ENCODE measurements at regions not wholly inside any gene's neighbourhood (a gene's known extent, or its start where the extent isn't known, plus 50 kb on each side); places are given as distances from the start of the nearest gene placed in this dataset.

GRCh38 chr2:211126256-211126655 is 569.9 kb downstream of the CPS1 start:
- TF ChIP-seq, protein P1, sequence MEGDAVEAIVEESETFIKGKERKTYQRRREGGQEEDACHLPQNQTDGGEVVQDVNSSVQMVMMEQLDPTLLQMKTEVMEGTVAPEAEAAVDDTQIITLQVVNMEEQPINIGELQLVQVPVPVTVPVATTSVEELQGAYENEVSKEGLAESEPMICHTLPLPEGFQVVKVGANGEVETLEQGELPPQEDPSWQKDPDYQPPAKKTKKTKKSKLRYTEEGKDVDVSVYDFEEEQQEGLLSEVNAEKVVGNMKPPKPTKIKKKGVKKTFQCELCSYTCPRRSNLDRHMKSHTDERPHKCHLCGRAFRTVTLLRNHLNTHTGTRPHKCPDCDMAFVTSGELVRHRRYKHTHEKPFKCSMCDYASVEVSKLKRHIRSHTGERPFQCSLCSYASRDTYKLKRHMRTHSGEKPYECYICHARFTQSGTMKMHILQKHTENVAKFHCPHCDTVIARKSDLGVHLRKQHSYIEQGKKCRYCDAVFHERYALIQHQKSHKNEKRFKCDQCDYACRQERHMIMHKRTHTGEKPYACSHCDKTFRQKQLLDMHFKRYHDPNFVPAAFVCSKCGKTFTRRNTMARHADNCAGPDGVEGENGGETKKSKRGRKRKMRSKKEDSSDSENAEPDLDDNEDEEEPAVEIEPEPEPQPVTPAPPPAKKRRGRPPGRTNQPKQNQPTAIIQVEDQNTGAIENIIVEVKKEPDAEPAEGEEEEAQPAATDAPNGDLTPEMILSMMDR (conservative IDR thresholded peaks at IDR 0.05; ENCODE audit: low read length) = no peak
- no peak for TF ChIP-seq EZH2phosphoT487 (IDR thresholded peaks at IDR 0.05; ENCODE audit: borderline replicate concordance, low read depth, low read length)
